PC-3 (cell line): ENCODE measurements at regions not wholly inside any gene's neighbourhood (a gene's known extent, or its start where the extent isn't known, plus 50 kb on each side); places are given as distances from the start of the nearest gene placed in this dataset.

Experiments
- ATAC-seq: fragments of 200-7000 bp; cut with Tn5 transposase; 2 replicates; pipeline ENCODE4 v1.9.1; 2020; ENCODE audit warnings: mild to moderate bottlenecking, moderate library complexity
- BruUV-seq: library from RNA; stranded (reverse); fragments of 400-500 nt; replicated peaks from 2 replicates; lab custom pipeline; 2021; lab: Mats Ljungman, UMichigan
- CTCF ChIA-PET: fragments of 300-600 bp; sonication (Branson Sonifier 250); formaldehyde crosslinking; loops from one replicate; lab custom pipeline; 2022; ENCODE audit warnings: antibody characterized with exemption; lab: Charles Lee
- POLR2A ChIA-PET: fragments of 300-600 bp; sonication (Branson Sonifier 250); formaldehyde crosslinking; loops from one replicate; lab custom pipeline; 2022; ENCODE audit warnings: antibody characterized with exemption; ENCODE audit not compliant: unreplicated experiment; lab: Charles Lee
- DNase-seq: peaks from one replicate; pipeline ENCODE4 v3.0.0-alpha.2; 2015
- H2AFZ ChIP-seq: fragments of 300-600 bp; sonication (generic); 2 replicates; pipeline ENCODE4 v1.6.0; 2016; ENCODE audit warnings: antibody characterized with exemption, low read length
- H3F3A ChIP-seq: fragments of 300-600 bp; sonication (generic); one replicate; pipeline ENCODE4 v1.6.0; 2017; ENCODE audit warnings: antibody characterized with exemption, low read length, control low read depth, mild to moderate bottlenecking; ENCODE audit not compliant: unreplicated experiment
- H3K27ac ChIP-seq: fragments of 300-600 bp; sonication (generic); 2 replicates; pipeline ENCODE4 v1.5.1; 2016; ENCODE audit warnings: mild to moderate bottlenecking, low read length
- H3K27me3 ChIP-seq: fragments of 300-600 bp; sonication (generic); 2 replicates; pipeline ENCODE4 v1.6.1; 2016; ENCODE audit warnings: low read length, mixed read lengths
- H3K36me3 ChIP-seq: fragments of 300-600 bp; sonication (generic); 2 replicates; pipeline ENCODE4 v1.6.1; 2016; ENCODE audit warnings: low read depth, mixed run types, low read length, mixed read lengths
- H3K4me1 ChIP-seq: fragments of 300-600 bp; sonication (generic); 2 replicates; pipeline ENCODE4 v1.5.1; 2016; ENCODE audit warnings: low read length; ENCODE audit not compliant: insufficient read depth
- H3K4me2 ChIP-seq: fragments of 300-600 bp; sonication (generic); 2 replicates; pipeline ENCODE4 v1.6.0; 2016; ENCODE audit warnings: low read length
- H3K4me3 ChIP-seq: fragments of 300-600 bp; sonication (generic); 2 replicates; pipeline ENCODE4 v1.5.1; 2016; ENCODE audit warnings: mild to moderate bottlenecking, low read length, mixed read lengths
- H3K79me2 ChIP-seq: fragments of 300-600 bp; sonication (generic); 2 replicates; pipeline ENCODE4 v1.6.1; 2017; ENCODE audit warnings: low read length, mixed read lengths
- H3K9ac ChIP-seq: fragments of 300-600 bp; sonication (generic); 2 replicates; pipeline ENCODE4 v1.6.0; 2016; ENCODE audit warnings: mild to moderate bottlenecking, low read length
- H3K9me2 ChIP-seq: fragments of 300-600 bp; sonication (generic); replicated peaks from 2 replicates; pipeline ENCODE4 v1.6.1; 2016; ENCODE audit warnings: mixed run types, low read length, mixed read lengths
- H3K9me3 ChIP-seq: fragments of 300-600 bp; sonication (generic); 2 replicates; pipeline ENCODE4 v1.6.1; 2016; ENCODE audit warnings: low read length, mixed read lengths
- H4K20me1 ChIP-seq: fragments of 300-600 bp; sonication (generic); 2 replicates; pipeline ENCODE4 v1.6.1; 2016; ENCODE audit warnings: low read length, mixed read lengths
- CTCF ChIP-seq: fragments of 300-600 bp; sonication (generic); conservative IDR thresholded peaks from 2 replicates; pipeline ENCODE4 v1.5.1; 2017; ENCODE audit warnings: antibody characterized with exemption, low read depth, mild to moderate bottlenecking, low read length
- EZH2 ChIP-seq: fragments of 300-600 bp; sonication (generic); IDR thresholded peaks from one replicate; pipeline ENCODE4 v1.6.1; 2017; ENCODE audit warnings: antibody characterized with exemption, mild to moderate bottlenecking, low read length; ENCODE audit not compliant: unreplicated experiment
- EZH2phosphoT487 ChIP-seq: fragments of 300-600 bp; sonication (generic); IDR thresholded peaks from 2 replicates; pipeline ENCODE4 v1.6.1; 2018; ENCODE audit warnings: mild to moderate bottlenecking, antibody characterized with exemption, low read length, borderline replicate concordance
- intact Hi-C: fragments of 100-400 bp; cut with micrococcal nuclease; formaldehyde crosslinking; loops from 2 replicates; pipeline ENCODE4 v1.9.0; 2023

DNA sequence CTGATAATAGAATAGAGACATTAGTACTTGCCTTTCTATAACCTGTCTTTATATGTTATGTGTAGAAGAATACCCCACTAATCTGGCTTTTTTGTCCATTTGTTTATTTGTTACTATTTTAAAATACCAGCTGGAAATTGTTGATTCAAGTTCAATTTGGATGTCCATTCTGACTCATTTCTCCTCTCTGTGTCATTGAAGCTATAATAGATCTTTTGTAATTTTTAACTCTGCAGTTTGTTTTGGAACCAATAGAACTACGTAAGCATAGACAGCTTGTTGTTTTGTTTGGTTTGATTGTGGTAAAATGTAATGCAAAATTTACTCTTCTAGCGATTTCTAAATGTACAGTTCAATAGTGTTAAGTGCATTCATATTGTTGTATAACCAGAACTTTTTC lies 390.4 kb downstream of the ZIC1 start:
- ATAC-seq: no peak
- Histone ChIP-seq H3K4me3 (no peak overlapping the region), H2AFZ (no peak overlapping the region), H3F3A (no peaks in the 10 kb centered on the region), H3K9me3 (no peaks in the 10 kb centered on the region), H4K20me1 (no peaks in the 10 kb centered on the region), H3K9me2 (no peaks in the 10 kb centered on the region), H3K79me2 (no peaks in the 10 kb centered on the region), H3K9ac (no peak overlapping the region), H3K27ac (no peak overlapping the region), H3K27me3 (0 out of 2 replicates have a peak, but pooled peaks cover 6% of the 10 kb centered on the region), H3K36me3 (no peaks in the 10 kb centered on the region), H3K4me1 (no peaks in the 10 kb centered on the region), H3K4me2 (no peak overlapping the region)
- TF ChIP-seq EZH2 (no peak), CTCF (no peak), EZH2phosphoT487 (no peak)
- ChIA-PET POLR2A (no interaction called here), CTCF (no interaction called here)
- no TSS peak for BruUV-seq
- no peak for DNase-seq
- intact Hi-C loops: no loop called here

GRCh38 chr3:147807776-147808175 lies 398.6 kb downstream of the ZIC1 start:
- H3K4me2 ChIP-seq: no peak overlapping the region
- ChIA-PET CTCF (no interaction called here), POLR2A (no interaction called here)
- TF ChIP-seq EZH2phosphoT487 (no peak), CTCF (no peak), EZH2 (no peak)
- no peaks in the 10 kb centered on the region for H3F3A ChIP-seq
- H3K9me2 ChIP-seq: no peaks in the 10 kb centered on the region
- no peak overlapping the region for H3K9ac ChIP-seq
- no peaks in the 10 kb centered on the region for H3K9me3 ChIP-seq
- DNase-seq (no peak), ATAC-seq (no peak)
- no TSS peak for BruUV-seq
- no peaks in the 10 kb centered on the region for H4K20me1 ChIP-seq
- H3K27ac ChIP-seq: no peak overlapping the region
- no peaks in the 10 kb centered on the region for H3K36me3 ChIP-seq
- H3K4me3 ChIP-seq: no peak overlapping the region
- no peak overlapping the region for H2AFZ ChIP-seq
- no peaks in the 10 kb centered on the region for H3K4me1 ChIP-seq
- intact Hi-C loops: no loop called here
- H3K79me2 ChIP-seq: no peaks in the 10 kb centered on the region
- H3K27me3 ChIP-seq: peaks cover 13% of the 10 kb centered on the region; the same call in 1 of the 2 replicates

DNA sequence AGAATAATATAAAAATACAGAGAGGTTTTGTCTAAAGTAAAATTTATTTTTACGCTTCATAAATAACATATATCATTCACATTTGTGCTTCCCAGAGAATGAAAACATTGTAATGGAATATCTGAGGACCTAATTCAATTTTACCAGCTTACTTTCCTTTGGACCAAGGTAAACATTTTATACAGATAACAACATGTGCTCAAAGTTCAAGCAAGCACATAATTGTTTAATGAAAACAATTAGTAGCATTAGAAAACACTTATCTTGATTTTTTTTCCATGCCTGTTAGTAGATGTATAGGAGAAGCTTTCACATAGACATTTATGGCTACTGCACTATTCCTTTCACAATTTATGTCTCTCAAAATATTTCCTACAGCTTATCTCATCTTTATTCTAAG lies 400.0 kb downstream of the ZIC1 start:
- ChIA-PET CTCF (no interaction called here), POLR2A (no interaction called here)
- TF ChIP-seq EZH2phosphoT487 (no peak), CTCF (no peak), EZH2 (no peak)
- intact Hi-C loops: no loop called here
- Histone ChIP-seq H3K9ac (no peak overlapping the region), H3K27me3 (peaks cover 13% of the 10 kb centered on the region; the same call in 1 of the 2 replicates), H3F3A (no peaks in the 10 kb centered on the region), H3K79me2 (no peaks in the 10 kb centered on the region), H3K9me3 (no peaks in the 10 kb centered on the region), H3K36me3 (no peaks in the 10 kb centered on the region), H3K4me2 (no peak overlapping the region), H3K4me3 (no peak overlapping the region), H3K27ac (no peak overlapping the region), H2AFZ (no peak overlapping the region), H4K20me1 (no peaks in the 10 kb centered on the region), H3K9me2 (no peaks in the 10 kb centered on the region), H3K4me1 (no peaks in the 10 kb centered on the region)
- ATAC-seq: no peak
- BruUV-seq: no TSS peak
- DNase-seq: no peak
